ENCODE measurements at regions not wholly inside any gene's neighbourhood (a gene's known extent, or its start where the extent isn't known, plus 50 kb on each side); places are given as distances from the start of the nearest gene placed in this dataset.
A peak's percentile ranks its signal among the peaks of the same experiment; 100 is the strongest.
"Not testable (repeated sequence)": the region's sequence is repeated elsewhere in the genome, so short reads cannot be mapped to it uniquely, and the experiment has no call there.

- no peak for DNase-seq (ENCODE audit: low read depth in 2 of 2)
These were observed 2661.4 kb downstream of the PCDH9 start for GRCh38 chr13:64568748-64569147.

- not testable (repeated sequence) for DNase-seq (ENCODE audit: low read depth in 2 of 2)
These were observed 2672.1 kb downstream of the PCDH9 start for GRCh38 chr13:64558031-64558430.

GRCh38 chr13:64556376-64556775 is 2673.8 kb downstream of the PCDH9 start:
- no peak for DNase-seq (ENCODE audit: low read depth in 2 of 2)

GRCh38 chr13:64553411-64554129 is 2676.6 kb downstream of the PCDH9 start:
- DNase-seq (ENCODE audit: low read depth in 2 of 2): no peak

GRCh38 chr13:64551755-64552154 is 2678.4 kb downstream of the PCDH9 start:
- DNase-seq (ENCODE audit: low read depth in 2 of 2): no peak

- no peak for DNase-seq (ENCODE audit: low read depth in 2 of 2)
These were observed 2683.8 kb downstream of the PCDH9 start for GRCh38 chr13:64546371-64546770.

- no peak for DNase-seq (ENCODE audit: low read depth in 2 of 2)
These were observed 2689.2 kb downstream of the PCDH9 start for GRCh38 chr13:64540976-64541375.

- no peak for DNase-seq (ENCODE audit: low read depth in 2 of 2)
These were observed 2689.7 kb downstream of the PCDH9 start for GRCh38 chr13:64540468-64540867.

GRCh38 chr13:64538711-64539110 is 2691.4 kb downstream of the PCDH9 start:
- peak in 1 of 2 donors; percentile 2 for DNase-seq (ENCODE audit: low read depth in 2 of 2)

- no peak for DNase-seq (ENCODE audit: low read depth in 2 of 2)
These were observed 2695.8 kb downstream of the PCDH9 start for GRCh38 chr13:64534302-64534701.

GRCh38 chr13:64531400-64531799 is 2698.7 kb downstream of the PCDH9 start:
- DNase-seq (ENCODE audit: low read depth in 2 of 2): no peak

- peak; percentile 1 to 3 for DNase-seq (ENCODE audit: low read depth in 2 of 2)
These were observed 2700.2 kb downstream of the PCDH9 start for GRCh38 chr13:64529874-64530485.

- no peak for DNase-seq (ENCODE audit: low read depth in 2 of 2)
These were observed 2701.3 kb downstream of the PCDH9 start for GRCh38 chr13:64528838-64529237.

- DNase-seq (ENCODE audit: low read depth in 2 of 2): no peak
These were observed 2702.6 kb downstream of the PCDH9 start for GRCh38 chr13:64527561-64527960.

- no peak for DNase-seq (ENCODE audit: low read depth in 2 of 2)
These were observed 2704.4 kb downstream of the PCDH9 start for GRCh38 chr13:64525687-64526086.

GRCh38 chr13:64510747-64511146 is 2719.4 kb downstream of the PCDH9 start:
- peak in 1 of 2 donors; percentile 79 for DNase-seq (ENCODE audit: low read depth in 2 of 2)

GRCh38 chr13:64506246-64506645 is 2723.9 kb downstream of the PCDH9 start:
- DNase-seq (ENCODE audit: low read depth in 2 of 2): no peak

GRCh38 chr13:64505336-64505910 is 2724.7 kb downstream of the PCDH9 start:
- DNase-seq (ENCODE audit: low read depth in 2 of 2): no peak

- DNase-seq (ENCODE audit: low read depth in 2 of 2): no peak
These were observed 2741.4 kb downstream of the PCDH9 start for GRCh38 chr13:64488731-64489130.

GRCh38 chr13:64482373-64482772 is 2747.8 kb downstream of the PCDH9 start:
- DNase-seq (ENCODE audit: low read depth in 2 of 2): no peak

GRCh38 chr13:64480672-64481071 is 2749.5 kb downstream of the PCDH9 start:
- no peak for DNase-seq (ENCODE audit: low read depth in 2 of 2)

GRCh38 chr13:64480211-64480610 is 2749.9 kb downstream of the PCDH9 start:
- DNase-seq (ENCODE audit: low read depth in 2 of 2): no peak

GRCh38 chr13:64477146-64477545 is 2753.0 kb downstream of the PCDH9 start:
- DNase-seq (ENCODE audit: low read depth in 2 of 2): no peak
